Neural cell (in vitro differentiated cells): ENCODE measurements at regions not wholly inside any gene's neighbourhood (a gene's known extent, or its start where the extent isn't known, plus 50 kb on each side); places are given as distances from the start of the nearest gene placed in this dataset.

Experiments used
- H2AFZ ChIP-seq: fragments of 200-600, 300-800 bp; sonication (generic), shearing (Covaris generic); 2 replicates; pipeline ENCODE4 v1.6.0; 2014; ENCODE audit warnings: low read depth, mild to moderate bottlenecking, antibody characterized with exemption, low read length, moderate library complexity
- H3F3A ChIP-seq: fragments of 200-600 bp; shearing (Covaris generic); 2 replicates; pipeline ENCODE4 v1.6.1; 2016; ENCODE audit warnings: mild to moderate bottlenecking, moderate library complexity, mixed read lengths, antibody characterized with exemption, low read length; ENCODE audit not compliant: insufficient read depth, poor library complexity, severe bottlenecking
- H3K27ac ChIP-seq: fragments of 200-600, 300-800 bp; sonication (generic), shearing (Covaris generic); 2 replicates; pipeline ENCODE4 v1.5.1; 2014; ENCODE audit warnings: mild to moderate bottlenecking, low read length, moderate library complexity
- H3K27me3 ChIP-seq: fragments of 300-800, 200-600 bp; sonication (generic), shearing (Covaris generic); 2 replicates; pipeline ENCODE4 v1.6.0; 2014; ENCODE audit warnings: mild to moderate bottlenecking, low read depth, low read length, moderate library complexity; ENCODE audit not compliant: insufficient read depth
- H3K36me3 ChIP-seq: fragments of 300-800, 200-600 bp; sonication (generic), shearing (Covaris generic); 2 replicates; pipeline ENCODE4 v1.5.1; 2014; ENCODE audit warnings: mild to moderate bottlenecking, antibody characterized with exemption, low read length, moderate library complexity; ENCODE audit not compliant: insufficient read depth
- H3K4me2 ChIP-seq: fragments of 300-800, 200-600 bp; sonication (generic), shearing (Covaris generic); 2 replicates; pipeline ENCODE4 v1.6.0; 2014; ENCODE audit warnings: mild to moderate bottlenecking, low read length
- H3K4me3 ChIP-seq: fragments of 300-800, 200-600 bp; sonication (generic), shearing (Covaris generic); 2 replicates; pipeline ENCODE4 v1.5.1; 2014; ENCODE audit warnings: mild to moderate bottlenecking, low read length, moderate library complexity
- H3K79me2 ChIP-seq: fragments of 200-600 bp; shearing (Covaris generic); replicated peaks from 2 replicates; pipeline ENCODE4 v1.6.0; 2014; ENCODE audit warnings: mild to moderate bottlenecking, low read length, moderate library complexity; ENCODE audit not compliant: insufficient read depth
- H3K9ac ChIP-seq: fragments of 300-800, 200-600 bp; sonication (generic), shearing (Covaris generic); 2 replicates; pipeline ENCODE4 v1.6.1; 2016; ENCODE audit warnings: mild to moderate bottlenecking, low read length, mixed read lengths
- H3K9me2 ChIP-seq: fragments of 200-600 bp; shearing (Covaris generic); 2 replicates; pipeline ENCODE4 v1.6.1; 2016; ENCODE audit warnings: mild to moderate bottlenecking, low read length, mixed read lengths; ENCODE audit not compliant: insufficient read depth
- H3K9me3 ChIP-seq: fragments of 200-600, 300-800 bp; sonication (generic), shearing (Covaris generic); 2 replicates; pipeline ENCODE4 v1.6.1; 2016; ENCODE audit warnings: mild to moderate bottlenecking, mixed run types, low read length, moderate library complexity, mixed read lengths
- H4K20me1 ChIP-seq: fragments of 200-600 bp; shearing (Covaris generic); 2 replicates; pipeline ENCODE4 v1.6.1; 2016; ENCODE audit warnings: mild to moderate bottlenecking, mixed run types; ENCODE audit not compliant: insufficient read depth
- EP300 ChIP-seq: fragments of 450-650 bp; conservative IDR thresholded peaks from 2 replicates; pipeline ENCODE4 v1.6.1; 2014; ENCODE audit warnings: antibody characterized with exemption, mild to moderate bottlenecking, moderate library complexity; ENCODE audit not compliant: poor library complexity, severe bottlenecking
- EZH2 ChIP-seq: fragments of 200-600, 300-800 bp; shearing (Covaris generic), sonication (generic); IDR thresholded peaks from 2 replicates; pipeline ENCODE4 v1.6.1; 2014; ENCODE audit warnings: antibody characterized with exemption, low read length, borderline replicate concordance, mild to moderate bottlenecking; ENCODE audit not compliant: insufficient read depth, poor library complexity, severe bottlenecking
- MXI1 ChIP-seq: fragments of 450-650 bp; conservative IDR thresholded peaks from 2 replicates; pipeline ENCODE4 v1.6.1; 2014; ENCODE audit warnings: antibody characterized with exemption, mild to moderate bottlenecking; ENCODE audit not compliant: poor library complexity, severe bottlenecking
- POLR2AphosphoS5 ChIP-seq: IDR thresholded peaks from 2 replicates; pipeline ENCODE4 v1.6.1; 2012
- RAD21 ChIP-seq: fragments of 450-650 bp; conservative IDR thresholded peaks from 2 replicates; pipeline ENCODE4 v1.6.1; 2014; ENCODE audit warnings: antibody characterized with exemption, mild to moderate bottlenecking, moderate library complexity
- SMC3 ChIP-seq: fragments of 450-650 bp; conservative IDR thresholded peaks from 2 replicates; pipeline ENCODE4 v1.6.1; 2014; ENCODE audit warnings: antibody characterized with exemption, mild to moderate bottlenecking, moderate library complexity; ENCODE audit not compliant: poor library complexity
- TAF1 ChIP-seq: IDR thresholded peaks from 2 replicates; pipeline ENCODE4 v1.6.1; 2012; ENCODE audit warnings: low read depth
- TF ChIP-seq, protein P1 (sequence below): IDR thresholded peaks from 2 replicates; pipeline ENCODE4 v1.6.1; 2012; ENCODE audit warnings: borderline replicate concordance
- TF ChIP-seq, protein P2 (sequence below): fragments of 450-650 bp; IDR thresholded peaks from 2 replicates; pipeline ENCODE4 v1.5.1; 2014; ENCODE audit warnings: antibody characterized with exemption, mild to moderate bottlenecking, moderate library complexity; ENCODE audit not compliant: poor library complexity, severe bottlenecking

DNA sequence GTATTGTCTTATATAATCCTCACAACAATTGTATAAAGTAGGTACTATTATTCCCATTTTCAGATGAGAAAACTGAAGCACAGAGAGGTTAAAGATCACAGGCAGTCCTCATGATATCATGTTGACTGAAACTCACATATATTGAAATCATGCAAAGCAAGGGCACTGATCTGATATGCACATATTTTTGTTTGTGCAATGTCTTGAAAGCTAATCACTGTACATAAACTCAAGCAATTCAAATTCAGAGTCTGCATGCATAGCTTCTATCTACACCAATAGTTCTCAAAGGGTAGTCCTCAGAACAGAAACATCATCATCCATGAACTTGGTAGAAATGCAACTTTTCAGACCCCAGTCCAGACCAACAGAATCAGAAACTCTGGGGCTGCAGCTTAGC lies 119.2 kb upstream of the STT3B start:
- no peak overlapping the region for H3K9ac ChIP-seq
- H3K9me2 ChIP-seq = no peaks in the 10 kb centered on the region
- H3K9me3 ChIP-seq = no peaks in the 10 kb centered on the region
- H4K20me1 ChIP-seq = no peaks in the 10 kb centered on the region
- TF ChIP-seq, protein P1, sequence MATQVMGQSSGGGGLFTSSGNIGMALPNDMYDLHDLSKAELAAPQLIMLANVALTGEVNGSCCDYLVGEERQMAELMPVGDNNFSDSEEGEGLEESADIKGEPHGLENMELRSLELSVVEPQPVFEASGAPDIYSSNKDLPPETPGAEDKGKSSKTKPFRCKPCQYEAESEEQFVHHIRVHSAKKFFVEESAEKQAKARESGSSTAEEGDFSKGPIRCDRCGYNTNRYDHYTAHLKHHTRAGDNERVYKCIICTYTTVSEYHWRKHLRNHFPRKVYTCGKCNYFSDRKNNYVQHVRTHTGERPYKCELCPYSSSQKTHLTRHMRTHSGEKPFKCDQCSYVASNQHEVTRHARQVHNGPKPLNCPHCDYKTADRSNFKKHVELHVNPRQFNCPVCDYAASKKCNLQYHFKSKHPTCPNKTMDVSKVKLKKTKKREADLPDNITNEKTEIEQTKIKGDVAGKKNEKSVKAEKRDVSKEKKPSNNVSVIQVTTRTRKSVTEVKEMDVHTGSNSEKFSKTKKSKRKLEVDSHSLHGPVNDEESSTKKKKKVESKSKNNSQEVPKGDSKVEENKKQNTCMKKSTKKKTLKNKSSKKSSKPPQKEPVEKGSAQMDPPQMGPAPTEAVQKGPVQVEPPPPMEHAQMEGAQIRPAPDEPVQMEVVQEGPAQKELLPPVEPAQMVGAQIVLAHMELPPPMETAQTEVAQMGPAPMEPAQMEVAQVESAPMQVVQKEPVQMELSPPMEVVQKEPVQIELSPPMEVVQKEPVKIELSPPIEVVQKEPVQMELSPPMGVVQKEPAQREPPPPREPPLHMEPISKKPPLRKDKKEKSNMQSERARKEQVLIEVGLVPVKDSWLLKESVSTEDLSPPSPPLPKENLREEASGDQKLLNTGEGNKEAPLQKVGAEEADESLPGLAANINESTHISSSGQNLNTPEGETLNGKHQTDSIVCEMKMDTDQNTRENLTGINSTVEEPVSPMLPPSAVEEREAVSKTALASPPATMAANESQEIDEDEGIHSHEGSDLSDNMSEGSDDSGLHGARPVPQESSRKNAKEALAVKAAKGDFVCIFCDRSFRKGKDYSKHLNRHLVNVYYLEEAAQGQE = no peak
- no peak for TF ChIP-seq TAF1
- TF ChIP-seq, protein P2, sequence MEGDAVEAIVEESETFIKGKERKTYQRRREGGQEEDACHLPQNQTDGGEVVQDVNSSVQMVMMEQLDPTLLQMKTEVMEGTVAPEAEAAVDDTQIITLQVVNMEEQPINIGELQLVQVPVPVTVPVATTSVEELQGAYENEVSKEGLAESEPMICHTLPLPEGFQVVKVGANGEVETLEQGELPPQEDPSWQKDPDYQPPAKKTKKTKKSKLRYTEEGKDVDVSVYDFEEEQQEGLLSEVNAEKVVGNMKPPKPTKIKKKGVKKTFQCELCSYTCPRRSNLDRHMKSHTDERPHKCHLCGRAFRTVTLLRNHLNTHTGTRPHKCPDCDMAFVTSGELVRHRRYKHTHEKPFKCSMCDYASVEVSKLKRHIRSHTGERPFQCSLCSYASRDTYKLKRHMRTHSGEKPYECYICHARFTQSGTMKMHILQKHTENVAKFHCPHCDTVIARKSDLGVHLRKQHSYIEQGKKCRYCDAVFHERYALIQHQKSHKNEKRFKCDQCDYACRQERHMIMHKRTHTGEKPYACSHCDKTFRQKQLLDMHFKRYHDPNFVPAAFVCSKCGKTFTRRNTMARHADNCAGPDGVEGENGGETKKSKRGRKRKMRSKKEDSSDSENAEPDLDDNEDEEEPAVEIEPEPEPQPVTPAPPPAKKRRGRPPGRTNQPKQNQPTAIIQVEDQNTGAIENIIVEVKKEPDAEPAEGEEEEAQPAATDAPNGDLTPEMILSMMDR = no peak
- no peak for TF ChIP-seq EP300
- TF ChIP-seq RAD21 = no peak
- no peak for TF ChIP-seq MXI1
- no peak for TF ChIP-seq EZH2
- no peak for TF ChIP-seq SMC3
- no peak for TF ChIP-seq POLR2AphosphoS5
- H3K36me3 ChIP-seq = no peaks in the 10 kb centered on the region
- no peaks in the 10 kb centered on the region for H3K27me3 ChIP-seq
- no peak overlapping the region for H2AFZ ChIP-seq
- H3K79me2 ChIP-seq = no peaks in the 10 kb centered on the region
- no peak overlapping the region for H3K4me2 ChIP-seq
- no peaks in the 10 kb centered on the region for H3F3A ChIP-seq
- no peak overlapping the region for H3K27ac ChIP-seq
- no peak overlapping the region for H3K4me3 ChIP-seq

DNA sequence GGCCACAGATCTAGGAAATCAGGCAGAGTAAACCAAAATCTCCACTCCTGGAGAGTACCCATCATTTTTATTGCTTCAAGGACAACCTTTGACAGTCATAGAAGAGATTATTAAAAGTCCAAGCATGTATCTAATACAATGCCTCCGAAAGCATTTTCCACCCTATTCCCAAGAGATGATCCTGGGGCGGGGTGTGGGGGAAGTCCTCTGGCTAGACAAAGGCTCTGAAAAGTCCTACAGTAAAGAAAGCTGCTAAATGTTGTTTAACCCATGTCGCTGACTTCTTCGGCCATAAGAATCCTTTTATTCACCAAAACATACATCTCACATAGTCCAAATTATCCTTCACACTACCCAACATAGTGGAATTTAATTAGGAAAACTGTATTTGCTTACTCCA lies 115.7 kb upstream of the STT3B start:
- Histone ChIP-seq H3K4me2 (no peak overlapping the region), H3K4me3 (no peak overlapping the region), H3K9me2 (no peaks in the 10 kb centered on the region), H3K27ac (no peak overlapping the region), H3K9me3 (no peaks in the 10 kb centered on the region), H3K36me3 (no peaks in the 10 kb centered on the region), H3K27me3 (no peaks in the 10 kb centered on the region), H3F3A (no peaks in the 10 kb centered on the region), H3K79me2 (no peaks in the 10 kb centered on the region), H2AFZ (no peak overlapping the region), H3K9ac (no peak overlapping the region), H4K20me1 (no peaks in the 10 kb centered on the region)
- no peak for TF ChIP-seq TAF1
- no peak for TF ChIP-seq EZH2
- TF ChIP-seq EP300 = no peak
- TF ChIP-seq RAD21 = no peak
- TF ChIP-seq, protein P2 = no peak
- TF ChIP-seq, protein P1 = no peak
- TF ChIP-seq MXI1 = no peak
- no peak for TF ChIP-seq SMC3
- TF ChIP-seq POLR2AphosphoS5 = no peak
